ENCODE measurements at regions not wholly inside any gene's neighbourhood (a gene's known extent, or its start where the extent isn't known, plus 50 kb on each side); places are given as distances from the start of the nearest gene placed in this dataset.
"Not testable (repeated sequence)": the region's sequence is repeated elsewhere in the genome, so short reads cannot be mapped to it uniquely, and the experiment has no call there.

DNA sequence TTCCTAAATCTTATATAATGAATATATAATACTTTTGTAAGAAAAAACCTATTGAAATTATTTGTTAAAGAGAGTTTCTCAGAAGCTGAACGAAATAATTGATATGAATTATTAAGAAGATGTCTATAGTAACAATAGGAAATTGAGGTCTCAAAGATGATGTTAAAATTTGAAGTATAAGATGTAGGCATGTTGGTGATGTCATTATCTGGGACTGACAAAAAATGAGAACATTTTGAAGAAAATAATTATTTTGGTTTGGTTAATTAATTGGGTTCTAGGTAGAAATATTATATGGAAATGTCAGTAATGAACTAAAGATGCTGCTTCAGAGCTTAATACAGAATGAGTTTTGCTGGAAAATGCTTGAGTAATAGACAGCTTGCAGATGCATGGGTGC is 501.4 kb upstream of the ST8SIA4 start:
- DNase-seq (ENCODE audit: insufficient read length, low spot score) (no peak), FAIRE-seq (no peak)

DNA sequence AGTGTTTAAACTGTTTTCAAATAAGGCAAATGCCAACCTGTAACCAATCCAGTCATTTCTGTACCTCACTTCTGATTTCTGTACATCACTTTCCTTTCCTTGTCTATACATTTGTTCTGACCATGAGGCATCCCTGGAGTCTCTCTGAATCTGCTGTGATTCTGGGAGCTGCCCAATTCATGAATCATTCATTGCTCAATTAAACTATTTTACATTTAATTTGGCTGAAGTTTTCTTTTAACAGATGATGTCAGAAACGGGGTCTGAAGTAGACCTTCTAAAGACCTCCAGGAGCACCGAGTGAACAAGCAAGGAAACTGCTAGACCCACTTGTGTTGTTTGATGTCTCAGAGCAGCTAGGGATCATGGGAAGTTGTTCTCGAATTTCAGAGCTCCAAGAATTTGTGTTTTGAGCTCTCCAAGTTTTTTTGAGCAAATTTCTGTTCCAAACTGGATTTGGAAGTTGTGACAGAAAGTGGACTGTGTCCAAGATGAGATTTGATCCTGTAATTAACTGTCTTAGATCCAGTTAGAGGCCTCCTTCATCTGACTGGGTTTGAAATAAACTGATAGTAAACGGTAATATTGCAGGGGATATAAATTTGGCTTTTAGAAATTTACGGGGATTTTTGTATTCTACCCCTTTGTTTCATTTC is 490.8 kb upstream of the ST8SIA4 start:
- DNase-seq (ENCODE audit: insufficient read length, low spot score) = no peak
- FAIRE-seq = no peak

DNA sequence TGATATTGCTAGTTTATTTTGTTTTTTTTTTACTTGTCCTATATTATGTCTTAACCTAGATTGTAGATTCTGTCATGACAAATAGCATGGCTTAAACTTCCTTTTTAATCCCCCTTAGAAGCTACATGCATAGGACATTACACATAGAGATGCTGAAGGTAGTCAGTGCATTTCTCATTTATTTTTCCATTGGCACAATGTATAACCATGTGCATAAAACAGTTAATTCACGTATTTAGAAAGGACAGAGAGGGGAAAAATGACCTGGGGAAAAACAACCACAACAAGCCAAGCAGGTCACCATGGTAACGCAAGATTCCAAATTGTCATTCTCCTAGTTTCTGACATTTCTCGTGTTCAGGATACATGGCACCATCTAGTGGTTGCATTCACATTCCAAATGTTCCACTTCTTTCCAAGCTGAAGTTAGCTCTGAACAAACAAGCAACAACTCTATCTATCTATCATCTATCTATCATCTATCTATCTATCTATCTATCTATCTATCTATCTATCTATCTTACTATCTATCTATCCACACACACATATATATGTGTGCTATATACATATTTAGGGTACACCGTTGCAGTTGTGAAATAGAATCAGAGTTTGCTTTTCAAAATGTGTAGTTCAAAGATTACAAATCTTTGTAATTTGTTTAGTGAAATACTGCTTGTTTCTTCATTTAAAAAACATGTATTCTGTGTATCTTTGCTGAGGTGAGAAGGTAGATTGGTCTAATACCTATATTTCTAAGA is 487.2 kb upstream of the ST8SIA4 start:
- no peak for FAIRE-seq
- DNase-seq (ENCODE audit: insufficient read length, low spot score) = peak; percentile 1

DNA sequence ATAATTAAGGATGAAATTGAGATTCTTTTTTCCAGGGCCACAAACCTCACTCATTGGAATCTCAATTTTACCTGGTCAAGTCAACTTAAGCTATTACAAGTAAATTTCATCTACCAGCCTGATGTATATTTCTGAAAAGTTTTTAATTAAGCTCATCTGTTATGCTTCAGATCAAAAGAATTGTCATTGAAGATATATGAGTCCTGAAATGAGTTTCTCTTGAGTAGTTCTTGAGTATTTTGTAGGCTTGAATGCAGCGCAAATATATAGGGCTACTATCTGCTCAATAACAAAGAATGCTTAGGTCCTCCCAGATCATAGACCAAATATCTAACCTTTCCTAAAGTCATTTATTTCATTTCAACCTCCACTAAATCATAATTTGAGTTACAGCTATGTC is 482.2 kb upstream of the ST8SIA4 start:
- FAIRE-seq = no peak
- no peak for DNase-seq (ENCODE audit: insufficient read length, low spot score)

DNA sequence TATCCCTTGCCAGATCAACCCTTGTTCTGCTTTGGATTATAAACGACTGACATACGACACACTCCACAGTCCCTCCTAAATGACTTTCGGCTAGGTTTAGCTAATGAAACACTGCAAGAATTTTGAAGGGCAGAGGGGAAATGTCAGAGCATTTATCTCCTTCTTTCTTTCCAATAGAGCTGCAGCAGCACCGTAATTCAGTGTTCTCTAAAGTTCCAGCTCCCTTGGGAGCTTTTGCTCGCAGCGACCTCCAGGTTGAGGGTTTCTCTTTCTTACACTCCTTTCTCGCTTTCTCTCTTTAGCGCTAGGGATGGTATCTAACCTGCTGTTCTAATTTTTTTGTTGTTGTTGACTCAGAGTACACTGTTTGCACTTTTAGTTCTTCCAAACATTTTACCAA is 467.1 kb upstream of the ST8SIA4 start:
- no peak for DNase-seq (ENCODE audit: insufficient read length, low spot score)
- no peak for FAIRE-seq

DNA sequence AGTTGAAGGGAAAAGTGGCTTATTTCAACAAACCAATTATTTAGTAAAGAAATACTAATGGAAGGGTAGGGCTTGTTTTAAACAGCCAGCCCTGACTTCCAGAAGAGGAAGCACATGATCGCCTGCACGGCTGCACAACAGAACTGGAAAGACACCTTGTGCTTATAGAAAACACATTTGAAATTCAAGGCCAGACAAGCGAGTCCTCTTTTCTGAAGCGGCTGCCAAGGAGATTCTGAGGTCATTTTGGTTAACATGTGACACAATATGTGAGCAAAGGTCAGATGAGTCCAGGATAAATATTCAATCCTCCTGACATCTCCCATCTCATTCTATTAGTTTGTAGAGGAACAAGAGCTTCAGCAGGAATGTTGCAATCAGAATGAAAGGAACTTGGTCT is 461.4 kb upstream of the ST8SIA4 start:
- no peak for DNase-seq (ENCODE audit: insufficient read length, low spot score)
- no peak for FAIRE-seq

DNA sequence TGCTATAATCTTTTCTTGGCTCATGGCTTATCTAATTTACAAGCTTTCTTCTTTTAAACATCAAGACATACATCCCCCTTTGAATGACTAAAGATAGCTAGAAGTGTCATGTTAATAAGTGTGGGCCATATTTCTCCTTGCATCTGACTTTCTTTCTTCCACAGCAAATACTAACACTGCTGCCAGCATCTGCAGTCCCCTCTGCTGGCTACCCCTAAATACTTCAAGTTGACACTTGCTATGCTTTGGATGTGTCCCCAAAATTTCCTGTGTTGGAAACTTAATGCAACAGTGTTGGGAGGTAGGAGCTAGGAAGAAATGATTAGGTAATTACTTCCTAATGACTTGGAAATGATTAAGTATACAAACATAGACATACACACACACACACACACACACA is 459.0 kb upstream of the ST8SIA4 start:
- DNase-seq (ENCODE audit: insufficient read length, low spot score) (no peak), FAIRE-seq (no peak)

DNA sequence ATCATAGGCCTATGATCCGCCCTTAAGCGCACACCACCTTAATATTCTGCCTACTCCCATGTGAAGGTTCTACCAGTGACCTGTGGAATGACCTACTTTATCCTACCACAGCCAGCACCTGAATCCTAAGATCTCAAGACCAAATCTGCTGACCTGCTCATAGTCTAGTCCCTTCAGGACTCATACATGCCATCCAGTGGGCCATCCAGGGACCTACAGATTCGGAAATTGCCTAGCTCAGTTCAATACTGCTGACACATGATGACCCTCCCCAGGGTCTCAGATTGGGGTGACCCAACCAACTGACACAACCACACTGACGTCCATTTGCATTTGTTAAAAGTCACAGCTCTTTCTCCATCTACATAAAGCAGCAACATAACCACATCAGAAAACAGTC is 443.8 kb upstream of the ST8SIA4 start:
- FAIRE-seq (no peak), DNase-seq (ENCODE audit: insufficient read length, low spot score) (no peak)

DNA sequence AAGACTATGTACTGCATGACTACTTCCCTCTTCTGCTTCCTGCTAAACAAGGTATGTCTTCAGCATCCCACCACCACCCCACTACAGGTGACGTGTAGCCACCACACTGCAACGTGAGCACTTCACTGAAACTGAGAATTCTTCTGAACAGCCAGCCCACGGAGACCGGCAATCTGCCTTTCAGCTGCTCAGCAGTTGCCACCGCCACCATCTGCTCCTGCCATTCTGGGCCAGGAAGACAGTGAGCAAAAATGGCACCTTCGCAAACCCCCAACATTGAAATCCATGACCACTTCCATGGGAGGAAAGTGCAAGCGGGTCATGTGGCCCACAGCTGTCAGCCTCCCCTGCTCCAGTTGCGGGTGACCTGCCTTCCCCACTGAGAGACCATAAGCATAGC is 443.4 kb upstream of the ST8SIA4 start:
- no peak for DNase-seq (ENCODE audit: insufficient read length, low spot score)
- no peak for FAIRE-seq

DNA sequence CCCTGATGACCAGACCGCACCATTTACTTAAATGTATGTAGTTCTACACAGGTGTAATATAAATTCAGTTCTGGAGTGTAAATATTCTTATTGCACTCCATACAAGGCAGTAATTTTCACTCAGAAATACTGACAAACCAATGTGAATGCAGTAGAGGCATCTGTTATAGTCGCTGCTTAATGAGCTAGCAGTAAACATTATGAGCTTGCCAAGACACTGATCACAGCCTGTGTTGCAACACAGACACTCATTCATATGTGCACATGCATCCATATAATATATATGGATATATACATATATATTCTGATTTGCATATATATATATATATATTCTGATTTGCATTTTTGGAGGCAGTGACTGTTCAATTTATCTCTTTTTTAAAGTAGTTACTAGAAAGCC is 435.1 kb upstream of the ST8SIA4 start:
- DNase-seq (ENCODE audit: insufficient read length, low spot score) = no peak
- no peak for FAIRE-seq

DNA sequence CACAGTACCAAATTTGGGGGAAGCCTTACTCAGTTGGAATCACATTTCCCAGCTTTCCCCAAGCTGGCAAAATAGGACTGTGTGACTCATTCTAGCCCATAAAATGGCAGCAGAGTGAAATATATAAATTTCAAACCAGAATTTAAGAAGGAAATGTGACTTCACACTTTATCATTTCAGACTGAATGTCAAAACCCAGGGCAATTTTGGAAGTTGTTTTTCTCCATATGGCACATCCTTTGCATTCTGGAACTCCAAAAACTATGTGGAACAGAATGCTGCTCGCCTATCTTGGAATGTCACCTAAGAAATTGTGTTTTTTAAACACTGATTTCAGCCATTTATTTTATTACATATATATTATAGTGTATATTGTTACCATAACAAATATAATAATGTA is 424.7 kb upstream of the ST8SIA4 start:
- no peak for FAIRE-seq
- DNase-seq (ENCODE audit: insufficient read length, low spot score) = no peak

DNA sequence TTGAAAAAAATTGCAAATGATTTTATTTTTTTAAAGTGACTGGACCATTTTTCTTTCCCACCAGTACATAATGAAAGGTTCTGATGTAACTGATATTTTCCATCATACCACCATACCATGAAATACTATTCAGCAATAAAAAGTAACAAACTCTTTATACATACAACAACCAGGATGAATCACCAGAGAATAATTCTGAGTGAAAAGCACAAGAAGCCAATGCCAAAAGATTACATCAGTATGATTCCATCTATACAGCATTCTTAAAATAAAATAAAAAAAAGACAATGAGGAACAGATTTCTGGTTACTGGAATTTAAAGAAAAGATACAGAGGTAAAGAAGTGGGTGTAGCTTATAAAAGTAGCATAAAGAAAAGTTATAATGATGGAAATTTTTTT is 423.7 kb upstream of the ST8SIA4 start:
- no peak for DNase-seq (ENCODE audit: insufficient read length, low spot score)
- no peak for FAIRE-seq

DNA sequence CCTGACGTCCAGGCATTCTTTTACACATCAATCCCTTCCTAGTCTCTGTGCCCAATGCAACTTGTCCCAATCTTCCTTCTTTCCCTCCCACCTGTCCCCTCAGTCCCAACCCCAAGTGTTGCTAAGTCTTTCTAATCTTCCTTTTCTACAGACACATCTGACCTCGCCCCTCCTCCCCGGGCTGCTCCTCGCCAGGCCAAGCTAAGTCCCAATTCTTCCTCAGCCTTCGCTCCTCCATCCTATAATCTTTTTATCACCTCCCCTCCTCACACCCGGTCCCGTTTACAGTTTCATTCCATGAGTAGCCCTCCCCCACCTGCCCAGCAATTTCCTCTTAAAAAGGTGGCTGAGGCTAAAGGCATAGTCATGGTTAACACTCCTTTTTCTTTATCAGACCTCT is 413.3 kb upstream of the ST8SIA4 start:
- not testable (repeated sequence) for DNase-seq (ENCODE audit: insufficient read length, low spot score); FAIRE-seq

DNA sequence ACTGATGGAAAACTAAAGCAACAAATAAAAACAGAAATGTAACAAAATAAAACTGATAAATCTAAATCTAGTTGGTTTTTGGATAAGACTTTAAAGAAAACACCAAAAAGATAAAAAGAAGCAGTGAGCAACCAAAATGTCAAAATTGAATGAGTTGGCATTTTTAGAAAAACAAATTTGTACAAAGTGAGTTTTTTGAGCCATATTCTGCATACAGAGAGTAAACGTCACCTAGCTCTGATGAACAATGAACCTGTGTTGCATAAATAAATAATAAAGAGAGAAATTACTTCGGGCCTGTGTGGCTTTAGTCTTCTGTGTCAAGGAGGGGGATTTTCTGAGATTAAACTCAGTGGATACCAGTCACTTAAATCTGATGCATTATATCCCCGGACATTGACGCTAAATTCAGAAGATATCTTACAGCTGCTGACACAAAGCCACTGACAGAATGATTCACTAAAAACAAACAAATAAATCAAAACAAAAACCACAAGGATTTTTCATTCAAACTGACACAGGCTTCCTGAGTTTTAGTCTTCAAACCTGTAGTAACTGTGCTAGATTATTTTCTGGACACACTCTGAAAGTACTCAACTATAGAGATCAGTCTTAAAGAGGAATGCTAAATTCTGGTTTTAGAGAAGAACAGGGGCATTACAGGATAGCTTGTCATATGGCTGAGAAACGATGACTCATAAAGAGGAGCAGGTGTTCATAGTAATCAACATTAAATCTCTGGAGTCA is 403.5 kb upstream of the ST8SIA4 start:
- FAIRE-seq = no peak
- no peak for DNase-seq (ENCODE audit: insufficient read length, low spot score)

DNA sequence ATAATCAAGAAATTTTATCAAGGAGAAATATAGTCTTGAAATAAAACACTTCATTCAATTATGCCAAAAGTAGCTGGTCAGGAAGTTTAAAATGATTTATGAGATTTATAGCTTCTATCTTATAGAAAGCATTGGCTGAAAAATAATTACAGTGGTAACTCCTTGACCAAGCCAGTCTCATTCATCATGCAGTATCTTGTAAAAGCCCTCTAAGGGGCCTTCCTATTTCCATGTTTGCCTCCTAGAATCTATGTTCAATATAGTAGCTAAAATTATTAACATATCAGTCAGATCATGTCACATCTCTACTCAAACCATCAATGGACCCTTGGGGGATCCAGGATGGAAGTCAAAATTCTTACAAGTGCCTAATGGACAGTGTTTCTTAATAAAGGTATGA is 393.4 kb upstream of the ST8SIA4 start:
- FAIRE-seq (no peak), DNase-seq (ENCODE audit: insufficient read length, low spot score) (no peak)

DNA sequence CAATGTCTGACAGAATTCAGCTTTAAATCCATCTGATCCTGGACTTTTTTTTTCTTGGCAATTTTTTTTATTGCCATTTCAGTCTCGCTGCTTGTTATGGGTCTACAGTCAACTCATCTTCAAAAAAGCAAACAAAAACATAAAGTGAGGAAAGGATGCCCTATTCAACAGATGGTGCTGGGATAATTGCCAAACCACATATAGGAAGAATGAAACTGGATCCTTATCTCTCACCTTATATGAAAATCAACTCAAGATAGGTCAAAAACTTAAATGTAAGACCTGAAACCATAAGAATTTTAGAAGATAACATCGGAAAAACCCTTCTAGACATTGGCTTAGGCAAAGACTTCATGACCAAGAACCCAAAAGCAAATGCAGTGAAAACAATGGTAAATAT is 389.1 kb upstream of the ST8SIA4 start:
- FAIRE-seq = no peak
- DNase-seq (ENCODE audit: insufficient read length, low spot score) = no peak

DNA sequence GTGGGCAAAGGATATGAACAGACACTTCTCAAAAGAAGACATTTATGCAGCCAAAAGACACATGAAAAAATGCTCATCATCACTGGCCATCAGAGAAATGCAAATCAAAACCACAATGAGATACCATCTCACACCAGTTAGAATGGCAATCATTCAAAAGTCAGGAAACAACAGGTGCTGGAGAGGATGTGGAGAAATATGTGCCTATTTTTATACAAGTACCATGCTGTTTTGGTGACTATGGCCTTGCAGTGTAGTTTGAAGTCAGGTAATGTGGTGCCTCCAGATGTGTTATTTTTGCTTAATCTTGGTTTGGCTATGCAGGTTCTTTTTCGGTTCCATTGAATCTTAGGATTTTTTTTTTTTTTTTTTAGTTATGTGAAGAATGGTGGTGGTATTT is 387.7 kb upstream of the ST8SIA4 start:
- not testable (repeated sequence) for FAIRE-seq; DNase-seq (ENCODE audit: insufficient read length, low spot score)

DNA sequence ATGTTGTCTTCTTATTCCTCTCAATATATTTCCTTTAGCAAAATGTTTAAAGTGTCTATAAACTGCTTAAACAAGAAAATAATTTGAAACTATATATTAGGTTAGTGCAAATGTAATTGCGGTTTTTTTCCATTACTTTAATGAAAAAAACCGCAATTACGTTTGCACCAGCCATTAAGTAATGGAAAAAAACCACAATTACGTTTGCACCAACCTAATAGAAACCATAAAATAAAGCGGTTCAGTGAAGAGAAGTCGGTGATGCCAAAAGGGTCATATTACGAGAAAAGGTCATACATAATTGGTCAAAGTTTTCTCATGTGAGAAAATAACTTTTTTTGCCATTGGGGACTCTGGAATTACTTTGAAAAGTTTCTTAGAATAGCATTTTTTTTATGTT is 385.6 kb upstream of the ST8SIA4 start:
- no peak for DNase-seq (ENCODE audit: insufficient read length, low spot score)
- FAIRE-seq = no peak

DNA sequence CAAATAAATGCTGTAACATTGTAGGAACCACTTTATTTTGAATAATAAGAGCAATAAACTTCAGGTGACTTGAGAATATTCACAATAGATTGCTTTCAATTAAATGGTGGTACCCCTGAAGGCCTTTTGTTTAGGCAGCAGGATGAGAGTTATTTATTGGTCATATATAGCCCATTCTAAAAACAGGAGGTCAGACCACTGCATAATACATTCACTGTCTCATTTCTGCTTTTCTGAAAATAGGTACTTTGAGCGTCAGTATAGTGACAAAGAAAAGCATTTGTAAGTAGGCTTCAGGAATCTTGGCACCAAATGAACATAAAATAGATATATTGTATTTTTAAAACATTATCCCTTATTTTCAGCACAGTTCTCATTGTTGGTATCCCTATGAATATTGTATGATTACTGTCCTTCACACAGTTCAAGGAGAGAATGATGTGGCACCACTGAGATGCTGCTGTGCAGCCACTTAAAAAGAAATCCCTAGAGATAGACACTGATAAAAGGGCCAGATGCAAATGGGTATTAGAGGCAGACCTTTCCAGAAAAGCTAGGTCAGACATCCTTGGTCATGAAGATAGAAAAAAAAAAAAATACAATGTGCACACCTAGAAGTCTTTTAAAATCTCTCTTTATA is 381.8 kb upstream of the ST8SIA4 start:
- FAIRE-seq (no peak), DNase-seq (ENCODE audit: insufficient read length, low spot score) (no peak)

DNA sequence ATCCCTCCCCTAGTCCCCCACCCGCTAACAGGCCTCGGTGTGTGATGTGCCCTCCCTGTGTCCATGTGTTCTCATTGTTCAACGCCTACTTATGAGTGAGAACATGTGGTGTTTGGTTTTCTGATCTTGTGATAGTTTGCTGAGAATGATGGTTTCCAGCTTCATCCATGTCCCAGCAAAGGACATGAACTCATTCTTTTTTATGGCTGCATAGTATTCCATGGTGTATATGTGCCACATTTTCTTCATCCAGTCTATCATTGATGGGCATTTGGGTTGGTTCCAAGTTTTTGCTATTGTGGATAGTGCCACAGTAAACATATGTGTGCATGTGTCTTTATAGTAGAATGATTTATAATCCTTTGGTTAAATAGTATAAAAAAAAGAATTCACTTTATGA is 380.9 kb upstream of the ST8SIA4 start:
- DNase-seq (ENCODE audit: insufficient read length, low spot score); FAIRE-seq: not testable (repeated sequence)

DNA sequence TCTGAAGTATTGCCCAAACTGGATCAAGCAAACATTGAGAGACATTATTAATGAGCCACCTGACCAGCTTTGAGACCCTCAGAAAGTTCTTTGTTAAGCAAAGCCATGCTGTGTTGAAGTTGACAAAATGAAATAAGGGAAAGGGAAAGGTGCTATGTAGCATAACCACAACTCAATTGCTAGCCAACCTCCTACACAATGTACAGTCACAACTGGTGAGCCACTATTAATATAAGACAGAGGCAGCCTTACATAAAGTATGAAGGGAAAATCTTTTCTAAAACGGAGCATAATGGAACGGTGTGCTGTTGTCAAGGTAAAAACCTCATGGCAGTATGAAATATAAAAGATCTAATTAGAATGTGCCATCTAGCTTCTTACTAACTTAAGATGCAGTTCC is 375.8 kb upstream of the ST8SIA4 start:
- FAIRE-seq (no peak), DNase-seq (ENCODE audit: insufficient read length, low spot score) (no peak)

Measured in HTR-8/SVneo (cell line).